ENCODE measurements at regions not wholly inside any gene's neighbourhood (a gene's known extent, or its start where the extent isn't known, plus 50 kb on each side); places are given as distances from the start of the nearest gene placed in this dataset.

GRCh38 chr6:147055821-147056392 is 148.3 kb upstream of the STXBP5 start:
- no peak for DNase-seq (ENCODE audit: low read depth)
- TF ChIP-seq CTCF (IDR thresholded peaks at IDR 0.05; ENCODE audit: control insufficient read depth, insufficient read depth, low read depth, low read length, missing control alignments) = no peak
- H3K4me3 ChIP-seq (ENCODE audit: control insufficient read depth, low read depth, low read length) = no peak overlapping the region

GRCh38 chr6:147057188-147057587 is 147.0 kb upstream of the STXBP5 start:
- DNase-seq (ENCODE audit: low read depth) = no peak

GRCh38 chr6:147057705-147058342 is 146.4 kb upstream of the STXBP5 start:
- no peak for TF ChIP-seq CTCF (IDR thresholded peaks at IDR 0.05; ENCODE audit: control insufficient read depth, insufficient read depth, low read depth, low read length, missing control alignments)
- DNase-seq (ENCODE audit: low read depth) = no peak
- H3K4me3 ChIP-seq (ENCODE audit: control insufficient read depth, low read depth, low read length) = no peak overlapping the region

More at GRCh38 chr6:147057188-147057587, 147.0 kb upstream of the STXBP5 start:
- TF ChIP-seq CTCF (IDR thresholded peaks at IDR 0.05; ENCODE audit: control insufficient read depth, insufficient read depth, low read depth, low read length, missing control alignments) = no peak
- no peak overlapping the region for H3K4me3 ChIP-seq (ENCODE audit: control insufficient read depth, low read depth, low read length)

GRCh38 chr6:147058786-147059385 is 145.3 kb upstream of the STXBP5 start:
- H3K4me3 ChIP-seq (ENCODE audit: control insufficient read depth, low read depth, low read length) = no peak overlapping the region
- no peak for TF ChIP-seq CTCF (IDR thresholded peaks at IDR 0.05; ENCODE audit: control insufficient read depth, insufficient read depth, low read depth, low read length, missing control alignments)
- no peak for DNase-seq (ENCODE audit: low read depth)

GRCh38 chr6:147060636-147061035 is 143.6 kb upstream of the STXBP5 start:
- no peak for DNase-seq (ENCODE audit: low read depth)
- no peak for TF ChIP-seq CTCF (IDR thresholded peaks at IDR 0.05; ENCODE audit: control insufficient read depth, insufficient read depth, low read depth, low read length, missing control alignments)
- H3K4me3 ChIP-seq (ENCODE audit: control insufficient read depth, low read depth, low read length) = no peak overlapping the region

GRCh38 chr6:147061252-147061651 is 143.0 kb upstream of the STXBP5 start:
- no peak overlapping the region for H3K4me3 ChIP-seq (ENCODE audit: control insufficient read depth, low read depth, low read length)
- no peak for DNase-seq (ENCODE audit: low read depth)
- TF ChIP-seq CTCF (IDR thresholded peaks at IDR 0.05; ENCODE audit: control insufficient read depth, insufficient read depth, low read depth, low read length, missing control alignments) = no peak
